HepG2 (cell line): ENCODE measurements at regions not wholly inside any gene's neighbourhood (a gene's known extent, or its start where the extent isn't known, plus 50 kb on each side); places are given as distances from the start of the nearest gene placed in this dataset.

Experiments used
- ATF1 ChIP-seq: IDR thresholded peaks from 2 replicates; pipeline ENCODE4 v1.6.1; 2016; ENCODE audit warnings: mild to moderate bottlenecking, control low read depth
- HNF1B ChIP-seq: sonication (generic); formaldehyde crosslinking; IDR thresholded peaks from 2 replicates; pipeline ENCODE4 v1.5.1; 2020; ENCODE audit warnings: mild to moderate bottlenecking, moderate library complexity, missing genetic modification reagents
- JUNB ChIP-seq: sonication (generic); formaldehyde crosslinking; IDR thresholded peaks from 2 replicates; pipeline ENCODE4 v1.8.0; 2022; ENCODE audit warnings: missing genetic modification reagents, mild to moderate bottlenecking, borderline replicate concordance
- MTF1 ChIP-seq: sonication (generic); formaldehyde crosslinking; IDR thresholded peaks from 2 replicates; pipeline ENCODE4 v1.5.0; 2020; ENCODE audit warnings: missing genetic modification reagents
- ZHX1 ChIP-seq: sonication (generic); formaldehyde crosslinking; IDR thresholded peaks from 2 replicates; pipeline ENCODE4 v1.8.1; 2022; ENCODE audit warnings: low read depth, mild to moderate bottlenecking, missing genetic modification reagents
- ZNF30 ChIP-seq: sonication (generic); formaldehyde crosslinking; IDR thresholded peaks from 2 replicates; pipeline ENCODE4 v1.5.0; 2020; ENCODE audit warnings: mild to moderate bottlenecking, missing genetic modification reagents
- ZNF577 ChIP-seq: sonication (generic); formaldehyde crosslinking; IDR thresholded peaks from 2 replicates; pipeline ENCODE4 v1.4.0; 2020; ENCODE audit warnings: mild to moderate bottlenecking, low read depth, missing genetic modification reagents, borderline replicate concordance
- ZNF776 ChIP-seq: sonication (generic); formaldehyde crosslinking; IDR thresholded peaks from 2 replicates; pipeline ENCODE4 v1.4.0; 2020; ENCODE audit warnings: mild to moderate bottlenecking, missing genetic modification reagents
- TF ChIP-seq, protein P1 (sequence below): sonication (generic); formaldehyde crosslinking; IDR thresholded peaks from 2 replicates; pipeline ENCODE4 v1.4.0; 2020; ENCODE audit warnings: missing genetic modification reagents

GRCh38 chr6:156689656-156690055, 87.5 kb upstream of the ARID1B start:
- TF ChIP-seq ZHX1 (no peak), ZNF776 (CRISPR knock-in tag) (no peak), MTF1 (CRISPR knock-in tag) (no peak), ZNF577 (CRISPR knock-in tag) (no peak), HNF1B (no peak), ATF1 (no peak), ZNF30 (CRISPR knock-in tag) (no peak), JUNB (CRISPR knock-in tag) (no peak)
- TF ChIP-seq, protein P1, sequence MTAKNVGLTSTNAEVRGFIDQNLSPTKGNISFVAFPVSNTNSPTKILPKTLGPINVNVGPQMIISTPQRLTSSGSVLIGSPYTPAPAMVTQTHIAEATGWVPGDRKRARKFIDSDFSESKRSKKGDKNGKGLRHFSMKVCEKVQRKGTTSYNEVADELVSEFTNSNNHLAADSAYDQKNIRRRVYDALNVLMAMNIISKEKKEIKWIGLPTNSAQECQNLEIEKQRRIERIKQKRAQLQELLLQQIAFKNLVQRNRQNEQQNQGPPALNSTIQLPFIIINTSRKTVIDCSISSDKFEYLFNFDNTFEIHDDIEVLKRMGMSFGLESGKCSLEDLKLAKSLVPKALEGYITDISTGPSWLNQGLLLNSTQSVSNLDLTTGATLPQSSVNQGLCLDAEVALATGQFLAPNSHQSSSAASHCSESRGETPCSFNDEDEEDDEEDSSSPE, result no peak
